Astrocyte (in vitro differentiated cells and primary cell): ENCODE measurements at regions not wholly inside any gene's neighbourhood (a gene's known extent, or its start where the extent isn't known, plus 50 kb on each side); places are given as distances from the start of the nearest gene placed in this dataset.

ENCODE experiments used
- CTCF ChIP-seq: IDR thresholded peaks from 2 replicates; pipeline ENCODE4 v1.5.1; 2011; ENCODE audit warnings: low read depth, mild to moderate bottlenecking, inconsistent platforms, low read length, moderate library complexity; ENCODE audit not compliant: insufficient read depth
- EZH2 ChIP-seq: IDR thresholded peaks from 2 replicates; pipeline ENCODE4 v1.6.1; 2012; ENCODE audit warnings: mild to moderate bottlenecking, low read length, inconsistent platforms; ENCODE audit not compliant: insufficient read depth

- TF ChIP-seq CTCF (no peak), EZH2 (no peak)
Measured at GRCh38 chr17:77807051-77807745, 151.3 kb upstream of the TNRC6C start.
